ENCODE measurements at regions not wholly inside any gene's neighbourhood (a gene's known extent, or its start where the extent isn't known, plus 50 kb on each side); places are given as distances from the start of the nearest gene placed in this dataset.
"Not testable (repeated sequence)": the region's sequence is repeated elsewhere in the genome, so short reads cannot be mapped to it uniquely, and the experiment has no call there.

DNA sequence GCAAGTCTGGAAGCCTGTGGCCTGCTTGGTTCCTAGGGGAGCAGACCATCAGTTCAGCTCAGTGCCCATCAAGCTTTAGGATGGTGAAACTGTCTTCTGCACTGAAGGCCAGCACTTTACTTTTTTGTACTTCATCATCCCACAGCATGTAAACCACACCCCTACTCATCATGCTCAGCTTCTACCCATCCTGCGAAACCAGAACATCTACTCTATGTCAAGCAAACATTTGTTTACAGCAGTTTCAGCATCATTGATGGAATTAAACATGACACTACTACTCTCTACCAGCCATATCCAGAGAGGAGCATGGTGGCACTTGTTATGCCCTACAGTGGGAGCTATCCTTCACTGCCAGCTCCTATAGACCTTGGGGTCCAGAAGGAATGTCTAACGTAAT, 306.6 kb downstream of the SOX2 start:
- Histone ChIP-seq H3K27me3 (ENCODE audit: control insufficient read depth, insufficient read depth, low read length) (no peaks in the 10 kb centered on the region), H3K4me1 (ENCODE audit: control insufficient read depth, insufficient read depth, low read length) (no peaks in the 10 kb centered on the region), H3K9me3 (ENCODE audit: control insufficient read depth, insufficient read depth, low read length) (no peaks in the 10 kb centered on the region), H3K36me3 (ENCODE audit: control insufficient read depth, insufficient read depth, low read length) (no peaks in the 10 kb centered on the region), H3K4me3 (ENCODE audit: low read depth, low read length) (no peak overlapping the region), H3K27ac (ENCODE audit: low read depth, low read length) (no peak overlapping the region)
- WGBS (ENCODE audit: insufficient coverage), result 100% methylated on average over 1 of the region's 2 CpGs
- no peak for DNase-seq (ENCODE audit: low read depth in 4 of 6, low spot score in 6 of 6)

DNA sequence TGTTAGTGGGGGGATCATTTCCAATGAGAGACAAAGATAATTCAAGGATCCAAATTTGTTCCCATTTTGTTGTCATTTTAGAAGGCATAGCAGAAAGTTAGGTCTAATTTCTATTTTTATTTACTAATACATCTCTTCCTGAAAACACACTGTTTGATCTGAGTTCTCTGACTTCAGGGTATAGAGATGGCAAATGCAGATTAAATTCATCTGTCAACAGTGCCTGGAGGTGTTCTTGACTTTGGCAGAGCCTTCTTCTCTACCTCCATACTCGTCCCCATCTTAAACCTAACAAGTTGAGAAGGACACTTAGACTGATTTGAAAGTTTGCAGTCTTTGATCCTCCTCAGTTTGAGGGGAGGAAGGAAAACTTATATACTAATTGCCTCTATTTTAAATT, 308.2 kb downstream of the SOX2 start:
- H3K4me3 ChIP-seq (ENCODE audit: low read depth, low read length), result no peak overlapping the region
- WGBS (ENCODE audit: insufficient coverage), result no CpG with 5 or more reads among the region's 1 CpG
- H3K27me3 ChIP-seq (ENCODE audit: control insufficient read depth, insufficient read depth, low read length), result no peaks in the 10 kb centered on the region
- DNase-seq (ENCODE audit: low read depth in 4 of 6, low spot score in 6 of 6), result no peak
- no peaks in the 10 kb centered on the region for H3K4me1 ChIP-seq (ENCODE audit: control insufficient read depth, insufficient read depth, low read length)
- H3K27ac ChIP-seq (ENCODE audit: low read depth, low read length), result no peak overlapping the region
- H3K36me3 ChIP-seq (ENCODE audit: control insufficient read depth, insufficient read depth, low read length), result no peaks in the 10 kb centered on the region
- no peaks in the 10 kb centered on the region for H3K9me3 ChIP-seq (ENCODE audit: control insufficient read depth, insufficient read depth, low read length)

DNA sequence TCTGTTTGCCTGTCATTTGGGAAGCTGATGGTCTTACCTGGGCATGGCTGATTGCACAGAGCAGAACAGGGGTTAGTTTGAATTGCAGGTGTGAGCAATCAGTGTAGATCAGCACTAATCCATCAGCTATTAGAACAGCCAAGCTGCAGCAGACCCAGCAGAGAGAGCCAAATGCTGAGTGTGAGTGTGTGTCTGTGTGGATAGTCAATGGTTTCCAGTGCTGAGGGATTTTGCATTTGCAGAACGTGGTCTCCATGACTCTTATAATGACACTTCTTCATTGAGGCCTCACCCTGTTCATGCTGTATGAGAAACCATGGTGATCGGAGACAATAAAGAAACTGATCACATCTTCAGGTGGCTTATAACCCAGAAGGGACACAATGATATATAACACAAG, 312.1 kb downstream of the SOX2 start:
- Histone ChIP-seq H3K4me1 (ENCODE audit: control insufficient read depth, insufficient read depth, low read length) (no peaks in the 10 kb centered on the region), H3K36me3 (ENCODE audit: control insufficient read depth, insufficient read depth, low read length) (no peaks in the 10 kb centered on the region), H3K9me3 (ENCODE audit: control insufficient read depth, insufficient read depth, low read length) (no peaks in the 10 kb centered on the region), H3K27me3 (ENCODE audit: control insufficient read depth, insufficient read depth, low read length) (no peaks in the 10 kb centered on the region), H3K4me3 (ENCODE audit: low read depth, low read length) (no peak overlapping the region), H3K27ac (ENCODE audit: low read depth, low read length) (no peak overlapping the region)
- no peak for DNase-seq (ENCODE audit: low read depth in 4 of 6, low spot score in 6 of 6)
- whole genome bisulfite sequencing (ENCODE audit: insufficient coverage), result 100% methylated on average over 1 of the region's 2 CpGs

DNA sequence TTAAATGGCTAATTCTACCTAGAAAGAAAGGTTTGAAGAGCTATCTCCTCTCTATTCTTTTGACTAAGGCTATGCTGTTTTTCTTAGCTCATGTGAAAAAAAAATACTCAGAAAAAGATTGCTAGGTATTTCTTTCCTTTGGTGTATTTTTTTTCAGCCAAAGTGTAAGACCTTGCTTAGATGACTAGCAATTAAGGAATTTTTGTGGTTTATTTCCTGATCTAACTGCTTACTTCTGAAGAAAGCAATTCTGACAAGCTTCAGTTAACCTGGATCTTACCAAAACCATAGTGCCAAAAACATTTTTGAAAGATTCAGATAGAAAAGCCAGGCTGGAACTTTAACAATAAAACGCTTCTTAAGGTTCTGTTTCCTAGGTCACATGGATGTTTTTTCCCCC, 315.6 kb downstream of the SOX2 start:
- Histone ChIP-seq H3K27me3 (ENCODE audit: control insufficient read depth, insufficient read depth, low read length) (no peaks in the 10 kb centered on the region), H3K4me1 (ENCODE audit: control insufficient read depth, insufficient read depth, low read length) (no peaks in the 10 kb centered on the region), H3K9me3 (ENCODE audit: control insufficient read depth, insufficient read depth, low read length) (no peaks in the 10 kb centered on the region), H3K36me3 (ENCODE audit: control insufficient read depth, insufficient read depth, low read length) (no peaks in the 10 kb centered on the region), H3K4me3 (ENCODE audit: low read depth, low read length) (no peak overlapping the region), H3K27ac (ENCODE audit: low read depth, low read length) (no peak overlapping the region)
- no peak for DNase-seq (ENCODE audit: low read depth in 4 of 6, low spot score in 6 of 6)
- WGBS (ENCODE audit: insufficient coverage), result no CpG with 5 or more reads among the region's 1 CpG

DNA sequence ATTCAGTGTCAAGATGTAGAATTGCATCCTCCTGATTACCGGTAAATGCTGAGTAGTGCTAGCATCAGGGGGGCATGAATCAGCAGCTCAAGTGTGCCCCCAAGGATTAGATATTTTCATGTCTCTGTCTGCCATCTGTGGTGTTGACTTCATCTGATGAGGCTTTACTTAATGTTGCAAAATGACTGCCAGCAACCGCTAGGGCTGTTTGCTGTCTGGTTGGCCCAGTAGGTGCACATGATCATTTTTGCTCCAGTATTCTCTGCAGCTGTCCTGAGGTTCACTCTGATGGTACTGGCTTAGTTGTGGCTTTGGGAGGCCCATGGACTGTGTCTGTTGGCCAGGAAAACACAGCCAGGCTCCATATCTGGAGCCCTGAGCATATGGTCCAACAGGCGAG, 316.4 kb downstream of the SOX2 start:
- Histone ChIP-seq H3K27ac (ENCODE audit: low read depth, low read length) (no peak overlapping the region), H3K27me3 (ENCODE audit: control insufficient read depth, insufficient read depth, low read length) (no peaks in the 10 kb centered on the region), H3K36me3 (ENCODE audit: control insufficient read depth, insufficient read depth, low read length) (no peaks in the 10 kb centered on the region), H3K4me3 (ENCODE audit: low read depth, low read length) (no peak overlapping the region), H3K4me1 (ENCODE audit: control insufficient read depth, insufficient read depth, low read length) (no peaks in the 10 kb centered on the region), H3K9me3 (ENCODE audit: control insufficient read depth, insufficient read depth, low read length) (no peaks in the 10 kb centered on the region)
- DNase-seq (ENCODE audit: low read depth in 4 of 6, low spot score in 6 of 6), result no peak
- WGBS (ENCODE audit: insufficient coverage), result 88% methylated on average over 3 of the region's 3 CpGs

DNA sequence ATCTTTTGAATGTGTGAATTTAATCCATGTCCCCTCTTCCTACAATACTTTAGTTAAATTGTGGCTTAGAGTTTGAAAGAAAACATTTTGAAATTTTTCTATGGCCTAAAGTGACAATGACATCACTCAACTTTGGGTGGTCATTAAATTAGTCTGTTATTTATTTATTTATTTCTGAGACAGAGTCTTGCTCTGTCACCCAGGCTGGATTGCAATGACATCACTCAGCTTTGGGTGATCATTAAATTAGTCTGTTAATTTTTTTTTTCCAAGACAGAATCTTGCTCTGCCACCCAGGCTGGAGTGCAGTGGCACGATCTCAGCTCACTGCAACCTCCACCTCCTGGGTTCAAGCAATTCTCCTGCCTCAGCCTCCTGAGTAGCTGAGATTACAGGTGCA, 322.5 kb downstream of the SOX2 start:
- not testable (repeated sequence) for H3K27me3 ChIP-seq (ENCODE audit: control insufficient read depth, insufficient read depth, low read length); DNase-seq (ENCODE audit: low read depth in 4 of 6, low spot score in 6 of 6); H3K36me3 ChIP-seq (ENCODE audit: control insufficient read depth, insufficient read depth, low read length); H3K4me1 ChIP-seq (ENCODE audit: control insufficient read depth, insufficient read depth, low read length); H3K4me3 ChIP-seq (ENCODE audit: low read depth, low read length); H3K27ac ChIP-seq (ENCODE audit: low read depth, low read length); H3K9me3 ChIP-seq (ENCODE audit: control insufficient read depth, insufficient read depth, low read length)
- no CpG with 5 or more reads among the region's 1 CpG for WGBS (ENCODE audit: insufficient coverage)

DNA sequence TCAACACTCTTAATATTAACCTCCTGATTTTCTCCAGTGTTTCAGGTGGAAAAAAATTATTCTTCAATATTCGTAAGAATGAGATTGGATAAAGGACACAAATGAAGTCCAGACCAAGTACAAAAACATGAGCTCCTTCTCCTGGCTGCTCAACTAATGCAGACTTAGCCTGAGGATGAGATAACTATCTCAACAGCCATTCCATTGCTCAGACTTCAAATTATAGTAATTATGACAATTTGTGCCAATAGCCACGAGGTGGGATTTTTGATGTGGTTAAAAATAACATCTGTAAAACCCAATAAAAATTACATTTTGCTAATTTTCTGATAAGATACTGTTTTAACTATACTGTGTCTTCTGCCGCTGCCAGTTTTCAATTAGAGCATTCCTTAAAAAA, 323.6 kb downstream of the SOX2 start:
- no CpG with 5 or more reads among the region's 3 CpGs for WGBS (ENCODE audit: insufficient coverage)
- no peak for DNase-seq (ENCODE audit: low read depth in 4 of 6, low spot score in 6 of 6)

DNA sequence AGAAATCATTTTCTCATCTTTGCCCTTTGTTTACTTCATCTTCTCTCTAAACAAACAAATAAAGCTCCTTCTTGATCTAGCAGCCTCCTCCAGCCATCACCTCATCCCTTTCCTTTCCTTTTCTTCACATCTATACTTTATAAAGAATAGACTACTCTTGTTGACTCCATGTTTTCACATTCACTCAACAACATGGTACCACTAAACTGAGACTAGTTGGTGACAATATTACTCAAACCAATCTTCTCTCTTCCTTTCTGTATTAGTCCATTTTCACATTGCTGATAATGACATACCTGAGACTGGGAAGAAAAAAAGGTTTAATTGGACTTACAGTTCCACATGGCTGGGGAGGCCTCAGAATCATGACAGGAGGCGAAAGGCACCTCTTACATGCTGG, 324.7 kb downstream of the SOX2 start:
- Histone ChIP-seq H3K4me1 (ENCODE audit: control insufficient read depth, insufficient read depth, low read length) (no peaks in the 10 kb centered on the region), H3K36me3 (ENCODE audit: control insufficient read depth, insufficient read depth, low read length) (no peaks in the 10 kb centered on the region), H3K4me3 (ENCODE audit: low read depth, low read length) (no peak overlapping the region), H3K27me3 (ENCODE audit: control insufficient read depth, insufficient read depth, low read length) (no peaks in the 10 kb centered on the region), H3K9me3 (ENCODE audit: control insufficient read depth, insufficient read depth, low read length) (no peaks in the 10 kb centered on the region), H3K27ac (ENCODE audit: low read depth, low read length) (no peak overlapping the region)
- WGBS (ENCODE audit: insufficient coverage), result no CpG with 5 or more reads among the region's 1 CpG
- no peak for DNase-seq (ENCODE audit: low read depth in 4 of 6, low spot score in 6 of 6)

More for the DNA sequence above, 323.6 kb downstream of the SOX2 start:
- H3K4me3 ChIP-seq (ENCODE audit: low read depth, low read length), result no peak overlapping the region
- H3K27me3 ChIP-seq (ENCODE audit: control insufficient read depth, insufficient read depth, low read length), result no peaks in the 10 kb centered on the region
- no peaks in the 10 kb centered on the region for H3K4me1 ChIP-seq (ENCODE audit: control insufficient read depth, insufficient read depth, low read length)
- no peaks in the 10 kb centered on the region for H3K36me3 ChIP-seq (ENCODE audit: control insufficient read depth, insufficient read depth, low read length)
- no peaks in the 10 kb centered on the region for H3K9me3 ChIP-seq (ENCODE audit: control insufficient read depth, insufficient read depth, low read length)
- no peak overlapping the region for H3K27ac ChIP-seq (ENCODE audit: low read depth, low read length)

DNA sequence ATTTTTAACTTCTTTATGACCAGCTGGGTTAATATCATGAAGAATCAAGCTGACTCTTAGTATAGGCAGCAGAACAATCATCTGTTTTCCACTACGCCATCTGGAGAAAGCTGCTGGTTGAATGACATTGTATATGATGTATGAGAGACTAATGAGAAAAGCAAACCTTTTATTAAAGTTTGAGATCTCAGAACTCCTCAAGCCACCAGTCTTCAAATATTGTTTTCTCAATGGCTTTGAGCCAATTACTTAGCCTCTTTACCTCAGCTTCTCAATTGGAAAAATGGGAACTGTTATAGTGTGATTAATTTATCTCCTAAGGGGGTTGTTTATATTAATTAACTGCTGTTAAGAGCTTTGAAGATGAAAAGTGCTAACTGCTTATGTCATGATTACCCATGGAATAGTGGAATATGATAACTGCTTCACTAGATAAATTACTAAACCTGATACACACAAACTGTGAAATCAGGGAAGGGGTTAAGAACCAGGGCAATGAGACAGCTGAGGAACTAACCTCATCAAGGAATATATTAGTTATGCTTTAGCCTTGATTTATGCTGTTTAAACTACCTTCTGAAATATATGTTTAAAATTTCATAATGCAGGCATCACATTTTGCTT, 330.1 kb downstream of the SOX2 start:
- peak in 2 of 6 donors; percentile 12 to 78 for DNase-seq (ENCODE audit: low read depth in 4 of 6, low spot score in 6 of 6)
- peaks cover 4% of the 10 kb centered on the region for H3K4me1 ChIP-seq (ENCODE audit: control insufficient read depth, insufficient read depth, low read length)
- no peaks in the 10 kb centered on the region for H3K9me3 ChIP-seq (ENCODE audit: control insufficient read depth, insufficient read depth, low read length)
- H3K36me3 ChIP-seq (ENCODE audit: control insufficient read depth, insufficient read depth, low read length), result no peaks in the 10 kb centered on the region
- H3K4me3 ChIP-seq (ENCODE audit: low read depth, low read length), result no peak overlapping the region
- WGBS (ENCODE audit: insufficient coverage), result no CpG with 5 or more reads among the region's 1 CpG
- H3K27me3 ChIP-seq (ENCODE audit: control insufficient read depth, insufficient read depth, low read length), result no peaks in the 10 kb centered on the region
- H3K27ac ChIP-seq (ENCODE audit: low read depth, low read length), result no peak overlapping the region

DNA sequence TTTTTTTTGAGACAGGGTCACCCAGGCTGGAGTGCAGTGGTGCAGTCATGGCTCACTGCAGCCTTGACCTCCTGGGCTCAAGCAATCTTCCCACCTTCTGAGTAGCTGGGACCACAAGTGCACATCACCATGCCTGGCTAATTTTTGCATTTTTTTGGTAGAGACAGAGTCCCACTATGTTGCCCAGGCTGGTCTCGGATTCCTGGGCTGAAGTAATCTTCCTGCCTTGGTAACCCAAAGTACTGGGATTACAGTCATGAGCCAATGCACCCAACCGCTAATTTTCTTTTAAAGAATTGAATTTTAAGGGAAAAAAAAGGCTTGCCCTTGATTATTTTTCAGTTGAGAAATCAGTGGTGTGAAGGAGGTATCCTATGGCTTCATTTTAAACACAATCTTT, 334.0 kb downstream of the SOX2 start:
- WGBS (ENCODE audit: insufficient coverage), result 83% methylated on average over 1 of the region's 2 CpGs
- peak in 3 of 6 donors; percentile 2 to 54 (median 38) for DNase-seq (ENCODE audit: low read depth in 4 of 6, low spot score in 6 of 6)
- no peak overlapping the region for H3K27ac ChIP-seq (ENCODE audit: low read depth, low read length)
- H3K36me3 ChIP-seq (ENCODE audit: control insufficient read depth, insufficient read depth, low read length), result no peaks in the 10 kb centered on the region
- no peak overlapping the region for H3K4me3 ChIP-seq (ENCODE audit: low read depth, low read length)
- H3K4me1 ChIP-seq (ENCODE audit: control insufficient read depth, insufficient read depth, low read length), result peaks cover 4% of the 10 kb centered on the region
- no peaks in the 10 kb centered on the region for H3K27me3 ChIP-seq (ENCODE audit: control insufficient read depth, insufficient read depth, low read length)
- H3K9me3 ChIP-seq (ENCODE audit: control insufficient read depth, insufficient read depth, low read length), result no peaks in the 10 kb centered on the region
